Neural cell (in vitro differentiated cells): ENCODE measurements at regions not wholly inside any gene's neighbourhood (a gene's known extent, or its start where the extent isn't known, plus 50 kb on each side); places are given as distances from the start of the nearest gene placed in this dataset.

Source experiments
- H2AFZ ChIP-seq: fragments of 200-600, 300-800 bp; sonication (generic), shearing (Covaris generic); 2 replicates; pipeline ENCODE4 v1.6.0; 2014; ENCODE audit warnings: low read depth, mild to moderate bottlenecking, antibody characterized with exemption, low read length, moderate library complexity
- H3F3A ChIP-seq: fragments of 200-600 bp; shearing (Covaris generic); 2 replicates; pipeline ENCODE4 v1.6.1; 2016; ENCODE audit warnings: mild to moderate bottlenecking, moderate library complexity, mixed read lengths, antibody characterized with exemption, low read length; ENCODE audit not compliant: insufficient read depth, poor library complexity, severe bottlenecking
- H3K27ac ChIP-seq: fragments of 200-600, 300-800 bp; sonication (generic), shearing (Covaris generic); 2 replicates; pipeline ENCODE4 v1.5.1; 2014; ENCODE audit warnings: mild to moderate bottlenecking, low read length, moderate library complexity
- H3K27me3 ChIP-seq: fragments of 300-800, 200-600 bp; sonication (generic), shearing (Covaris generic); 2 replicates; pipeline ENCODE4 v1.6.0; 2014; ENCODE audit warnings: mild to moderate bottlenecking, low read depth, low read length, moderate library complexity; ENCODE audit not compliant: insufficient read depth
- H3K36me3 ChIP-seq: fragments of 300-800, 200-600 bp; sonication (generic), shearing (Covaris generic); 2 replicates; pipeline ENCODE4 v1.5.1; 2014; ENCODE audit warnings: mild to moderate bottlenecking, antibody characterized with exemption, low read length, moderate library complexity; ENCODE audit not compliant: insufficient read depth
- H3K4me2 ChIP-seq: fragments of 300-800, 200-600 bp; sonication (generic), shearing (Covaris generic); 2 replicates; pipeline ENCODE4 v1.6.0; 2014; ENCODE audit warnings: mild to moderate bottlenecking, low read length
- H3K4me3 ChIP-seq: fragments of 300-800, 200-600 bp; sonication (generic), shearing (Covaris generic); 2 replicates; pipeline ENCODE4 v1.5.1; 2014; ENCODE audit warnings: mild to moderate bottlenecking, low read length, moderate library complexity
- H3K79me2 ChIP-seq: fragments of 200-600 bp; shearing (Covaris generic); replicated peaks from 2 replicates; pipeline ENCODE4 v1.6.0; 2014; ENCODE audit warnings: mild to moderate bottlenecking, low read length, moderate library complexity; ENCODE audit not compliant: insufficient read depth
- H3K9ac ChIP-seq: fragments of 300-800, 200-600 bp; sonication (generic), shearing (Covaris generic); 2 replicates; pipeline ENCODE4 v1.6.1; 2016; ENCODE audit warnings: mild to moderate bottlenecking, low read length, mixed read lengths
- H3K9me2 ChIP-seq: fragments of 200-600 bp; shearing (Covaris generic); 2 replicates; pipeline ENCODE4 v1.6.1; 2016; ENCODE audit warnings: mild to moderate bottlenecking, low read length, mixed read lengths; ENCODE audit not compliant: insufficient read depth
- H3K9me3 ChIP-seq: fragments of 200-600, 300-800 bp; sonication (generic), shearing (Covaris generic); 2 replicates; pipeline ENCODE4 v1.6.1; 2016; ENCODE audit warnings: mild to moderate bottlenecking, mixed run types, low read length, moderate library complexity, mixed read lengths
- H4K20me1 ChIP-seq: fragments of 200-600 bp; shearing (Covaris generic); 2 replicates; pipeline ENCODE4 v1.6.1; 2016; ENCODE audit warnings: mild to moderate bottlenecking, mixed run types; ENCODE audit not compliant: insufficient read depth
- CTCF ChIP-seq: fragments of 450-650 bp; IDR thresholded peaks from 2 replicates; pipeline ENCODE4 v1.5.1; 2014; ENCODE audit warnings: antibody characterized with exemption, mild to moderate bottlenecking, moderate library complexity; ENCODE audit not compliant: poor library complexity, severe bottlenecking
- EP300 ChIP-seq: fragments of 450-650 bp; conservative IDR thresholded peaks from 2 replicates; pipeline ENCODE4 v1.6.1; 2014; ENCODE audit warnings: antibody characterized with exemption, mild to moderate bottlenecking, moderate library complexity; ENCODE audit not compliant: poor library complexity, severe bottlenecking
- EZH2 ChIP-seq: fragments of 200-600, 300-800 bp; shearing (Covaris generic), sonication (generic); IDR thresholded peaks from 2 replicates; pipeline ENCODE4 v1.6.1; 2014; ENCODE audit warnings: antibody characterized with exemption, low read length, borderline replicate concordance, mild to moderate bottlenecking; ENCODE audit not compliant: insufficient read depth, poor library complexity, severe bottlenecking
- MXI1 ChIP-seq: fragments of 450-650 bp; conservative IDR thresholded peaks from 2 replicates; pipeline ENCODE4 v1.6.1; 2014; ENCODE audit warnings: antibody characterized with exemption, mild to moderate bottlenecking; ENCODE audit not compliant: poor library complexity, severe bottlenecking
- POLR2AphosphoS5 ChIP-seq: IDR thresholded peaks from 2 replicates; pipeline ENCODE4 v1.6.1; 2012
- RAD21 ChIP-seq: fragments of 450-650 bp; conservative IDR thresholded peaks from 2 replicates; pipeline ENCODE4 v1.6.1; 2014; ENCODE audit warnings: antibody characterized with exemption, mild to moderate bottlenecking, moderate library complexity
- REST ChIP-seq: IDR thresholded peaks from 2 replicates; pipeline ENCODE4 v1.6.1; 2012; ENCODE audit warnings: borderline replicate concordance
- SMC3 ChIP-seq: fragments of 450-650 bp; conservative IDR thresholded peaks from 2 replicates; pipeline ENCODE4 v1.6.1; 2014; ENCODE audit warnings: antibody characterized with exemption, mild to moderate bottlenecking, moderate library complexity; ENCODE audit not compliant: poor library complexity
- TAF1 ChIP-seq: IDR thresholded peaks from 2 replicates; pipeline ENCODE4 v1.6.1; 2012; ENCODE audit warnings: low read depth

- no peaks in the 10 kb centered on the region for H3K9me3 ChIP-seq
- H3K9me2 ChIP-seq = no peaks in the 10 kb centered on the region
- H3K79me2 ChIP-seq = no peaks in the 10 kb centered on the region
- H3F3A ChIP-seq = no peaks in the 10 kb centered on the region
- H3K4me3 ChIP-seq = no peak overlapping the region
- no peak overlapping the region for H3K27ac ChIP-seq
- no peaks in the 10 kb centered on the region for H3K36me3 ChIP-seq
- H3K4me2 ChIP-seq = no peak overlapping the region
- no peaks in the 10 kb centered on the region for H4K20me1 ChIP-seq
- H3K27me3 ChIP-seq = no peaks in the 10 kb centered on the region
- no peak for TF ChIP-seq EP300
- TF ChIP-seq REST = no peak
- TF ChIP-seq SMC3 = no peak
- TF ChIP-seq POLR2AphosphoS5 = no peak
- TF ChIP-seq RAD21 = no peak
- no peak for TF ChIP-seq MXI1
- no peak for TF ChIP-seq EZH2
- no peak for TF ChIP-seq TAF1
- no peak for TF ChIP-seq CTCF
- H3K9ac ChIP-seq = no peak overlapping the region
- H2AFZ ChIP-seq = no peak overlapping the region
Observed at GRCh38 chr11:44417731-44418455, 108.0 kb upstream of the ALX4 start.

- H3K9me3 ChIP-seq = no peaks in the 10 kb centered on the region
- no peaks in the 10 kb centered on the region for H3K27me3 ChIP-seq
- no peaks in the 10 kb centered on the region for H3K79me2 ChIP-seq
- no peak overlapping the region for H3K9ac ChIP-seq
- no peak overlapping the region for H3K27ac ChIP-seq
- no peak overlapping the region for H3K4me2 ChIP-seq
- H3F3A ChIP-seq = no peaks in the 10 kb centered on the region
- no peaks in the 10 kb centered on the region for H3K9me2 ChIP-seq
- no peak overlapping the region for H2AFZ ChIP-seq
- TF ChIP-seq SMC3 (no peak), RAD21 (no peak), CTCF (no peak), EP300 (no peak), REST (no peak)
- no peaks in the 10 kb centered on the region for H4K20me1 ChIP-seq
- no peak overlapping the region for H3K4me3 ChIP-seq
- no peaks in the 10 kb centered on the region for H3K36me3 ChIP-seq
Observed at GRCh38 chr11:44418456-44418830, 108.5 kb upstream of the ALX4 start.
